ENCODE measurements at regions not wholly inside any gene's neighbourhood (a gene's known extent, or its start where the extent isn't known, plus 50 kb on each side); places are given as distances from the start of the nearest gene placed in this dataset.

GRCh38 chr11:92572559-92572958 is 347.9 kb downstream of the FAT3 start:
- TF ChIP-seq CREB1 (IDR thresholded peaks at IDR 0.05; ENCODE audit: low read depth) (no peak), EP300 (IDR thresholded peaks at IDR 0.05; ENCODE audit: borderline replicate concordance) (no peak), TCF12 (IDR thresholded peaks at IDR 0.05; ENCODE audit: low read depth) (no peak), TAF1 (IDR thresholded peaks at IDR 0.05; ENCODE audit: low read depth) (no peak), CEBPB (IDR thresholded peaks at IDR 0.05) (no peak), RAD21 (IDR thresholded peaks at IDR 0.05; ENCODE audit: low read depth) (no peak), TEAD4 (IDR thresholded peaks at IDR 0.05) (no peak), EGR1 (IDR thresholded peaks at IDR 0.05) (no peak), NFIC (IDR thresholded peaks at IDR 0.05) (no peak)
- TF ChIP-seq, protein P1, sequence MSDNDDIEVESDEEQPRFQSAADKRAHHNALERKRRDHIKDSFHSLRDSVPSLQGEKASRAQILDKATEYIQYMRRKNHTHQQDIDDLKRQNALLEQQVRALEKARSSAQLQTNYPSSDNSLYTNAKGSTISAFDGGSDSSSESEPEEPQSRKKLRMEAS (IDR thresholded peaks at IDR 0.05): no peak
- TF ChIP-seq, protein P2, sequence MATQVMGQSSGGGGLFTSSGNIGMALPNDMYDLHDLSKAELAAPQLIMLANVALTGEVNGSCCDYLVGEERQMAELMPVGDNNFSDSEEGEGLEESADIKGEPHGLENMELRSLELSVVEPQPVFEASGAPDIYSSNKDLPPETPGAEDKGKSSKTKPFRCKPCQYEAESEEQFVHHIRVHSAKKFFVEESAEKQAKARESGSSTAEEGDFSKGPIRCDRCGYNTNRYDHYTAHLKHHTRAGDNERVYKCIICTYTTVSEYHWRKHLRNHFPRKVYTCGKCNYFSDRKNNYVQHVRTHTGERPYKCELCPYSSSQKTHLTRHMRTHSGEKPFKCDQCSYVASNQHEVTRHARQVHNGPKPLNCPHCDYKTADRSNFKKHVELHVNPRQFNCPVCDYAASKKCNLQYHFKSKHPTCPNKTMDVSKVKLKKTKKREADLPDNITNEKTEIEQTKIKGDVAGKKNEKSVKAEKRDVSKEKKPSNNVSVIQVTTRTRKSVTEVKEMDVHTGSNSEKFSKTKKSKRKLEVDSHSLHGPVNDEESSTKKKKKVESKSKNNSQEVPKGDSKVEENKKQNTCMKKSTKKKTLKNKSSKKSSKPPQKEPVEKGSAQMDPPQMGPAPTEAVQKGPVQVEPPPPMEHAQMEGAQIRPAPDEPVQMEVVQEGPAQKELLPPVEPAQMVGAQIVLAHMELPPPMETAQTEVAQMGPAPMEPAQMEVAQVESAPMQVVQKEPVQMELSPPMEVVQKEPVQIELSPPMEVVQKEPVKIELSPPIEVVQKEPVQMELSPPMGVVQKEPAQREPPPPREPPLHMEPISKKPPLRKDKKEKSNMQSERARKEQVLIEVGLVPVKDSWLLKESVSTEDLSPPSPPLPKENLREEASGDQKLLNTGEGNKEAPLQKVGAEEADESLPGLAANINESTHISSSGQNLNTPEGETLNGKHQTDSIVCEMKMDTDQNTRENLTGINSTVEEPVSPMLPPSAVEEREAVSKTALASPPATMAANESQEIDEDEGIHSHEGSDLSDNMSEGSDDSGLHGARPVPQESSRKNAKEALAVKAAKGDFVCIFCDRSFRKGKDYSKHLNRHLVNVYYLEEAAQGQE (IDR thresholded peaks at IDR 0.05; ENCODE audit: low read depth): no peak
